Hematopoietic multipotent progenitor cell treated with erythropoietin and hydrocortisone succinate and interleukin-3 and kit ligand, for 6 days (in vitro differentiated cells): ENCODE measurements at regions not wholly inside any gene's neighbourhood (a gene's known extent, or its start where the extent isn't known, plus 50 kb on each side); places are given as distances from the start of the nearest gene placed in this dataset.
A peak's percentile ranks its signal among the peaks of the same experiment; 100 is the strongest.
"Not testable (repeated sequence)": the region's sequence is repeated elsewhere in the genome, so short reads cannot be mapped to it uniquely, and the experiment has no call there.

Experiments
- DNase-seq: peaks from one replicate; pipeline ENCODE4 v3.0.0-alpha.2; 2015

DNA sequence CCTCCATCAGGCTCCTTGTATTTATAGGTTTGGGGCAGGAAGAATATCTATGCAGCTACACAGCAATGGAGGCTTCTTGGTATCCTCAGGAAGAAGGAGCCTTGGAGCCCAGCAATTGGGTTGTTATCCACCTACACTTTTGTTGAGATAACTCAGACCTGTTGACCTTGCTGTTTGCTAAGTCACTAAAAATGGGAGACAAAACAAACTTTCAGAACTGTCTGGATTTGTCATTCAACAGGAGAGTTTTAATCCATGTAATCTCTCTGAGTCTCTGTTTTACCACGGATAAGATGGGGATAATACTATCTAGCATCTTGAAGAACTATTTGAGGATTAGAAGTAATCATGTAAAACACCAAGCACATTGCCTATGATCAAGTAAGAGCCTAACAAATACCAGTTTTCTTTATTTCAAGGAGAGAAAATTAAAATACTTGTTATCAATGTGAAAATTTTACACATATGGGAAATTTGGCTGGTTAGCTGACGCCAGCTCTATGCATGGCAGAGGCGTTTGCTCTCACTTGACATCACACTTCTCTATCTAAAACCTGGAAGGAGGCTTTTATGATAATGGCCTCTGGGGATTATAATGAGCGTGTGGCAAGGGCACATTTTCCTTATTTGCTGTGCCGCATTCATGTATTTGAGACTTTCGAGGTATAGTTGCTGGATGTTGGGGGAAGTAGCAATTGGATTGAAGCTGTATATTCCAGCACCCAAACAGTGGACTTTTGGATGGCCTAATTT is 215.6 kb downstream of the PDCD6IP start:
- no peak for DNase-seq

DNA sequence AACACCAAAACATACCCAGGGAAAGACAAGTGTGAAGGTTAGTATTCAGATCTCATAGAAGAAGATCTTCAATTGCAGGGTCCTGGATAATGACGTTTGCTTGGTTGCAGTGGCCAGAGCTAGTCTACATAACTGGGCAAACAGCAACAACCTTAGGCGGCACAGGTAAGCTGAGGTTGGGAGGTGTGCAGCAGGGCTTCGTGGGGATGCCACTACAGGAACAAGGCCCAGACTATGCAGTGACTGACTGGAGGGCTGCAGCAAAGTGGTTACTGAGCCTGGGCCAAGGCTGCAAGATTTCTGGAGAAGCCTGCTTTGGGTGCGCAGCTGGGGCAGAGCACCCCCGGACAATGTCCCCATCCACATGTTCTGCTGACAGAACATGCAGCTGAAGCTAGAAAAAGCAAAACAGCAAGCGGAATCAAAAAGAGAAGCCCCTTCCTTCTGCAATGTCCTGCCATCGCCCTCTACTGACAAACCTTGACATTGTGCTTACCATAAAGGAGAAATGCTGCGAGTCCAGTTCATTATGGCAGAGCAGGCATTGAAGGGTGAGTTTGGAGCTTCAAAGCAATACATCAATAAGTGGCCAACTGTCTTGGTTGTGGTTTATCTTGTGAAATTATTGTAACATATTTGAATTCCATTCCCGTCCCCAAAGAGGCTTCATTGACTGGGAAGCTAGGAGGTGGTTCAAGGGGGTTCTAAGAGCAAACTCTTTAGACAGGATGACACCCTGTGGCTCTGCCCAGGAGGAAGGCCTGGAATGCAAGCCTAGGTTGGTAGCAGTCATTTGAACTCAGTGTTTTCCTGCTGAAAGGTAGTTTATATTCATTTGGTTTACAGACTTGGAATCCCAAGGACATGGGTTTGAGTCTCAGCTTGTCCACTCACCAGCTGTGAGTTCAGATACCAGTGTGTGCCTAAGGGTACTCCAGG is 217.0 kb downstream of the PDCD6IP start:
- peak; percentile 47 for DNase-seq

DNA sequence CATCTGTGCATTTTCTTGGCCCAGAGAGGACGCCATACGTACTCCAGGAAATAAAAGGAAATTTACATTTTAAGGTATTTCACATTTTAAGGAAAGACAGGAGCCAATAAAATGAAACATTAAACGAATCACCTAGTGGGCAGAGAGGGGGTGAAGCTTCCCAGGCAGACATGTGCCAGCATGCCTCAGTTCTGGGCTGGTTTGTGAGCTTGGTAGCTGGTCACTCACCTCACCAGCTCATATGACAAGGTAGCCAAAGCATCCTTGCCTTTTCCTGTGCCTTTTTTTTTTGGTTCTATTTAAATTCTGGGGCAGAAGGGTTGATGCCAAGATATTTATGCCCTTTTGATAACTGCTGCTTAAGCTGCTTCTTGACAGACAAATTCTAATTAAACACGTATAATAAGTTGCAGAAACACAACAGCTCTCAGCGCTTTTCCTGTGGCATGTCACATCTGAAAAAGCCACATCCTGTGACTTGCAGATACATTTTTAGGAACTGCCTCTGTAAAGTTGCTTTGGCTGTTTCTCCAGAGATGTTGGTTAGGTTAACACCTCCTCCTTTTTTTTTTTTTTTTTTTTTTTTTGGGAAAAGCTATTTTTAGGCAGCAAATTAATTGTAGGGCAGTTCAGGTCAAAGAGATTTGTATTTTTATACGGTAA is 218.6 kb downstream of the PDCD6IP start:
- peak; percentile 73 for DNase-seq

DNA sequence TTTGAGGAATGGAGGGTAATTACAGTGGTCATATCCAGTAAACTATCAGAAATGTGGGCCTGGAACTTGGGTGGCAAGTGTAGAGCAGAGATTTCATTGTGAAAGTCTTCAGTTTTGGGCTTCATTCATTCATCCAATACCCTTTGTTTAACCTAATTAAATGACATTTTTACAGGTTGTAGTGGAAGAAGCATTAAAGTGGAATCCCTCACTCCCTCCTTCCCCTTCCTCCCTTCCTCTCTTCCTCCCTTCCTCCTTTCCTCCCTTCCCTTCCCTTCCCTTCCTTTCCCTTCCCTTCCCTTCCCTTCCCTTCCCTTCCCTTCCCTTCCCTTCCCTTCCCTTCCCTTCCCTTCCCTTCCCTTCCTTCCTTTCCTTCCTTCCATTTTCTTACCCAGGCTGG is 219.3 kb downstream of the PDCD6IP start:
- no peak for DNase-seq

DNA sequence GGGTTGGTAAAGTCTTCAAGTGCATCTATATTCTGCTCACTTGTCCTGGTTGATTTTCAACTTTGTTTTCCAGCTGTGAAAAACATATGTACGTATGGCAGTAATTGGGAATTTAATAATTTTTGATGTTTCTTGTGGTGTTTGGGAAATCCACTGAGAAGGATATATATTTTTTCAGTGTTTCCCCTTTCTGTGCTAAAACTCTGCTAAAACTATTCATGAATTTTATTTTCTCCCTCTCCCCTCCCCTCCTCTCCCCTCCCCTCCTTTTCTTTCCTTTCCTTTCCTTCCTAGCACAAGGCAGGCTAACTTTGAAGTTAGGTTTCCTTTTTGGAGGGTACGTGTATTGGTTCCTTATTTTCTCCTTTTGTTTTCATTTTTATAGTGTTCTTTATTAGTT is 220.7 kb downstream of the PDCD6IP start:
- DNase-seq: no peak

DNA sequence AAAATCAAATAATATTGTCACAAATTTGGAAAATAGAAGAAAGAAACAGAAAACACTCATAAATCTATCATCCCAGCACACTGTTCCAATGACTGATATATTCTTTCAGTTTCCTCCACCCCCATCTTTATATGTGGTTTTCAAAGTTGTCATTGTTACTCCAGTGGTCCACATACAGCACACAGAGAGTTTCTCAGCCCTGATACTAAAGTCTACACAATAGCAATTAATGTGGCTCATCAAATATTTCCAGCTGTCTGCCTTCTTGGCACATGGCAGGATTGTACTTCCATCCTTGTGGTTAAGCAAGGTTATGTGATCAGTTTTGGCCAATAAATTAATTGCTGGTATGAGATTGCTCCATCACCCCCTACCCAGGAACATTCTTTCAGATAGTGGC is 221.7 kb downstream of the PDCD6IP start:
- no peak for DNase-seq

GRCh38 chr3:34020726-34021680 is 222.6 kb downstream of the PDCD6IP start:
- no peak for DNase-seq

- DNase-seq: no peak
Observed at GRCh38 chr3:34022147-34022546, 223.7 kb downstream of the PDCD6IP start.

DNA sequence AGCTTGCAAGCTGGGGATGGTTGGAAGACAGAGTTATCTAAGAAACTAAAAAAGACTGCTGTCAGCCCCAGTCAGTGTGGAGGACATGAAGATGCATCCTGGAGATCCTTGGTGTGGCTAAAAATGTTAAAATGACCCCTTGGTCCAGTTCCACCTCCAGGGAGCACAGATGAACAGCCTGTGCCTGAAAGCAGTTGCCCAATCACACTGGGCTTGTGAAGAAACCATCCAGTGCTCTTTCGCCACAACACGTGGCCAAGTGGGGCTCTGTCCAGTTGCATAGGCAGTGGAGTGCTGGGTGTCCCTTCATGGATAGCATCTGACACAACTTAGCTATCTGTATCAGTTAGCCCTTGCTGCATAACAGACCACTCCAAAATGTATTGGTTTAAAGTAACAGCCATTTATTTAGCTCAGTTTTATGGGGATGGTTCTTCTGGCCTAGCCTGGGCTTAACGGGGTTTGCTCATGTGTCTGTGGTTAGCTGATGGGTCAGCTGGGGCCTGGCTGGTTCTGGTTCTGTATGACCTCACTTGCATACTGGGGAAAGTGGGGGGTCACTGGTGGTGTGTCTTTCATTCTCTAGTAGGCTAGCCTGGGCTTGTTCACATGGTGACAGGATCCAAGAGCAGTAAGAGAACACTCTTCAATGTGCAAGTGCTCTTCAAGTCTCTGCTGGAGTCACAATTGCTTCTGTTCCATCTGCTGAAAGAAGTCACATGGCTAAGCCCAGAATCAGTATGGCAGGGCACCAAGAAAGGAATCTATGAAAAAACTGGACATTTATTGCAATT is 226.2 kb downstream of the PDCD6IP start:
- DNase-seq: no peak

- DNase-seq: no peak
Observed at GRCh38 chr3:34033839-34034238, 235.4 kb downstream of the PDCD6IP start.

DNA sequence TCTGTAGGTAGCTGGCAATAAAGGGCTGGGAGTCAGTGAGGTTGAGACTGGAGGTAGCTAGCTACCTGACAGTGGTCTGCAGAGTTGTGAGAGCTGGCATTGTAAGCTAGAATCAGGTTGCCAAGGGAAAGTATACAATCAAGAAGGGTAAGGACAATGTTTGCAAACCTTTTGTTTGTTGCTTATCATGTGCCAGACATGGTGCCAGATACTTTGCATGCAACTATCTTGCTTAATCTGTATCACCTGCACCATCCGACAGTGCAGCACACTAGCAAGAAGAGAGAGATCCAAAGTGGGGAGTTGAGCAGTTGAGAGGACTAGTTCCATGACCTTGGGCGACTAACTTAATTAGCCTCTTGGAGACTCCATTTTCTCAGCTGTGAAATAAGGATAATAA is 236.4 kb downstream of the PDCD6IP start:
- DNase-seq: no peak

- no peak for DNase-seq
Observed at GRCh38 chr3:34035775-34036174, 237.3 kb downstream of the PDCD6IP start.

- no peak for DNase-seq
Observed at GRCh38 chr3:34037260-34037659, 238.8 kb downstream of the PDCD6IP start.

DNA sequence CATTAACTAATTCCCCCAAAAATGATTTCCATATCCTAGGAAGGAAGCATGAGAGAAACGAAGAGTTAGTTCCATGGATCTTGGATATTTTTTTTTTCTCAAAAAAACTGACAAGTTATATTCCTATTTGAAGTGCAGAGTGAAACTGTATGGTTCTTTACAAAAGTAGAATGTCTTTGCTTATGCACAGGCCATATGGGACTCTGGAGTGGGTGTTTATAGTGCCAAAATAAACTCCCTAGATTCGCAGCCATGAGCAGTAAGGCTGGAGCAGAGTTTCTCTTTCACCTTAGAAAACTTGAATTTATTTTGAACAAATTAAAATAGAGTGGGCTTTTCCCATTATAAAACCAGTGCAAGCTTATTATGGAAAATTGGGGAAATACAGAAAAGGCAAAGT is 239.7 kb downstream of the PDCD6IP start:
- no peak for DNase-seq

- no peak for DNase-seq
Observed at GRCh38 chr3:34046154-34046553, 247.7 kb downstream of the PDCD6IP start.

GRCh38 chr3:34053626-34054025 is 255.2 kb downstream of the PDCD6IP start:
- DNase-seq: no peak

- no peak for DNase-seq
Observed at GRCh38 chr3:34056181-34056910, 257.9 kb downstream of the PDCD6IP start.

DNA sequence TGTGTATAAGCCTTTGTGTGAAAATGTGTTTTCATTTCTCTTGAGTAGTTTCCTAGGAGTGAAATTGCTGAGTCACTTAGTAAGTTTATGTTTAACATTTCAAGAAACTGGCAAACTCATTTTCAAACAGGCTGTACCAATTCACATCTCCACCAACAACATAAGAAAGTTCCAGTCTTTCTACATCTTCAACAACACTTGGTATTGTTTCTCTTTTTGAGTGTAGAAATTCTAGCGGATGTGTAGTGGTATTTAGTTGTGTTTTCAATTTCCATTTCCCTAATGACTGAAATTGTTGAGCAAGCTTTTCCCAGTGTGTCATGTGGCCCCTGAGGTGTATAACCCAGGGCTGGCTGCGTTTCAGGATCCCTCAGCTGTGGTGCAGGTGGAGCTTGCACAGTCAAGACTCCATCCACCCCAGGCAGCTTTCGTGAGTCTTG is 258.5 kb downstream of the PDCD6IP start:
- DNase-seq: peak; percentile 32

DNA sequence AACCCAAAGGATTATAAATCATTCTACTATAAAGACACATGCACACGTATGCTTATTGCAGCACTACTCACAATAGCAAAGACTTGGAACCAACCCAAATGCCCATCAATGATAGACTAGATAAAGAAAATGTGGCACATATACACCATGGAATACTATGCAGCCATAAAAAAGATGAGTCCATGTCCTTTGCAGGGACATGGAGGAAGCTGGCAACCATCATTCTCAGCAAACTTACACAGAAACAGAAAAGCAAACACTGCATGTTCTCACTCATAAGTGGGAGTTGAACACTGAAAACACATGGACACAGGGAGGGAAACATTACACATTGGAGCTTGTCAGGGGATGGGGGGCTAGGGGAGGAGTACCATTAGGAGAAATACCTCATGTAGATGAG is 262.6 kb downstream of the PDCD6IP start:
- not testable (repeated sequence) for DNase-seq

GRCh38 chr3:34065901-34066300 is 267.5 kb downstream of the PDCD6IP start:
- DNase-seq: no peak

DNA sequence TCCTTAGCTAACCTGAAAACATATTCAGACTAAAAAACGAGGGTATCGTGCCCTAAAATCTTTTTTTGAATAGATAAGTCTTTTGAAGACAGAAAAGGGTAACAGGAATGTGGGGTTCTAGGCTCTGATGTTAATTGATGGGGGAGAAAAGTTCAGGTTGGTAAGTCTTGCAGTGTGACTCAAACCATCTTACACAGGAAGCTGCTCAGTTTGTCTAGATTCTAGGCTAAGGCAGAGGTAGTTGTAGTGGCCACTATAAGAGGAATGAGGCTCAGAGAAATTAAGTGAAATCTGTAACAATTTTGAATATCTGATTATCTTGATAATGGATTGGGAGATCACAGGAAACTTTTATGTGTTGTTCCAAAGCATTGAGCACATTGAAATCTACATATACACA is 267.9 kb downstream of the PDCD6IP start:
- no peak for DNase-seq
